SK-N-SH (cell line): ENCODE measurements at regions not wholly inside any gene's neighbourhood (a gene's known extent, or its start where the extent isn't known, plus 50 kb on each side); places are given as distances from the start of the nearest gene placed in this dataset.

Source experiments
- CTCF ChIA-PET: fragments of 300-600, 350-600 bp; formaldehyde crosslinking; extraction: SDS; loops from one replicate; lab custom pipeline; 2021; lab: Yijun Ruan, JAX
- POLR2A ChIA-PET: fragments of 350-600 bp; sonication (Branson Sonifier 250); formaldehyde crosslinking; extraction: SDS; loops from one replicate; lab custom pipeline; 2020; ENCODE audit warnings: antibody characterized with exemption, inconsistent platforms; lab: Yijun Ruan, JAX
- DNase-seq: peaks from one replicate; pipeline ENCODE4 v3.0.0; 2012
- H2AFZ ChIP-seq: fragments of 200-600 bp; sonication (generic); 2 replicates; pipeline ENCODE4 v1.8.1; 2016; ENCODE audit warnings: antibody characterized with exemption, mild to moderate bottlenecking, low read depth
- H3F3A ChIP-seq: fragments of 200-600 bp; sonication (generic); replicated peaks from 2 replicates; pipeline ENCODE3; 2016; ENCODE audit warnings: antibody characterized with exemption, mild to moderate bottlenecking; ENCODE audit not compliant: insufficient read depth
- H3K27ac ChIP-seq, 2 experiments: fragments of 200-500 bp in 1 of 2; fragments of 200-600 bp in 1 of 2; sonication (Bioruptor generic) in 1 of 2; sonication (generic), shearing (Covaris generic) in 1 of 2; 2 replicates each; pipeline versions ENCODE4 v1.5.1 to v1.6.1; 2014 to 2016; ENCODE audit warnings: low read depth in 2 of 2, inconsistent platforms in 1 of 2, low read length in 1 of 2, mild to moderate bottlenecking in 1 of 2, mixed read lengths in 1 of 2
- H3K27me3 ChIP-seq: fragments of 200-600 bp; sonication (generic), shearing (Covaris generic); 2 replicates; pipeline ENCODE4 v1.6.1; 2016; ENCODE audit warnings: mixed run types; ENCODE audit not compliant: insufficient read depth
- H3K36me3 ChIP-seq, 2 experiments: fragments of 200-500 bp in 1 of 2; fragments of 200-600 bp in 1 of 2; sonication (Bioruptor generic) in 1 of 2; sonication (generic) in 1 of 2; replicated peaks in 1 of 2; 2 replicates each; pipeline versions ENCODE3 to v1.5.1; 2014 to 2016; ENCODE audit warnings: low read length in 1 of 2, mild to moderate bottlenecking in 1 of 2; ENCODE audit not compliant: insufficient read depth in 2 of 2, control insufficient read depth in 1 of 2
- H3K4me1 ChIP-seq, 2 experiments: fragments of 200-500 bp in 1 of 2; fragments of 200-600 bp in 1 of 2; sonication (Bioruptor generic) in 1 of 2; sonication (generic), shearing (Covaris generic) in 1 of 2; 2 replicates each; pipeline versions ENCODE4 v1.5.1 to v1.6.1; 2014 to 2016; ENCODE audit warnings: low read depth in 1 of 2, low read length in 1 of 2, mixed run types in 1 of 2; ENCODE audit not compliant: insufficient read depth in 2 of 2, control insufficient read depth in 1 of 2
- H3K4me2 ChIP-seq: fragments of 200-600 bp; sonication (generic), shearing (Covaris generic); 2 replicates; pipeline ENCODE4 v1.6.1; 2017; ENCODE audit warnings: mixed run types
- H3K4me3 ChIP-seq, 2 experiments: fragments of 200-500 bp in 1 of 2; fragments of 200-600 bp in 1 of 2; sonication (Bioruptor generic) in 1 of 2; sonication (generic), shearing (Covaris generic) in 1 of 2; 2 replicates each; pipeline versions ENCODE4 v1.5.1 to v1.8.1; 2014 to 2016; ENCODE audit warnings: low read depth in 2 of 2, inconsistent platforms in 1 of 2, low read length in 1 of 2, mild to moderate bottlenecking in 1 of 2, mixed read lengths in 1 of 2, moderate library complexity in 1 of 2
- H3K79me2 ChIP-seq: fragments of 200-600 bp; sonication (generic); 2 replicates; pipeline ENCODE4 v1.8.1; 2017; ENCODE audit warnings: mild to moderate bottlenecking; ENCODE audit not compliant: insufficient read depth
- H3K9ac ChIP-seq: fragments of 200-600 bp; sonication (generic); 2 replicates; pipeline ENCODE4 v1.6.1; 2017; ENCODE audit warnings: mixed run types
- H3K9me2 ChIP-seq: fragments of 200-600 bp; sonication (generic); 2 replicates; pipeline ENCODE4 v1.6.1; 2017; ENCODE audit warnings: mixed run types
- H3K9me3 ChIP-seq: fragments of 200-600 bp; sonication (generic); 2 replicates; pipeline ENCODE4 v1.6.1; 2017; ENCODE audit warnings: mixed run types, mild to moderate bottlenecking, moderate library complexity
- H4K20me1 ChIP-seq: fragments of 200-600 bp; sonication (generic); 2 replicates; pipeline ENCODE4 v1.6.1; 2017; ENCODE audit warnings: mild to moderate bottlenecking, mixed run types; ENCODE audit not compliant: insufficient read depth
- EP300 ChIP-seq, 2 experiments: IDR thresholded peaks; 2 replicates each; pipeline versions ENCODE4 v1.4.0 to v1.6.1; 2012; ENCODE audit warnings: borderline replicate concordance in 1 of 2, low read depth in 1 of 2, low read length in 1 of 2
- FOXM1 ChIP-seq: IDR thresholded peaks from 2 replicates; pipeline ENCODE4 v1.4.0; 2012; ENCODE audit warnings: low read depth, mild to moderate bottlenecking
- GABPA ChIP-seq: IDR thresholded peaks from 2 replicates; pipeline ENCODE4 v1.4.0; 2012; ENCODE audit warnings: low read depth, mild to moderate bottlenecking
- GATA2 ChIP-seq: sonication (generic); formaldehyde crosslinking; IDR thresholded peaks from 2 replicates; pipeline ENCODE4 v1.5.0; 2020; ENCODE audit warnings: mild to moderate bottlenecking, missing genetic modification reagents
- MEF2A ChIP-seq: IDR thresholded peaks from 2 replicates; pipeline ENCODE4 v1.4.0; 2012; ENCODE audit warnings: low read depth, borderline replicate concordance
- RAD21 ChIP-seq: IDR thresholded peaks from 2 replicates; pipeline ENCODE4 v1.6.1; 2012; ENCODE audit warnings: mild to moderate bottlenecking, low read length
- RCOR1 ChIP-seq: fragments of 150-350 bp; IDR thresholded peaks from 2 replicates; pipeline ENCODE4 v1.6.1; 2017; ENCODE audit warnings: antibody characterized with exemption, low read length
- REST ChIP-seq: IDR thresholded peaks from 2 replicates; pipeline ENCODE4 v1.6.1; 2012; ENCODE audit warnings: mild to moderate bottlenecking, low read depth, low read length, moderate library complexity
- RXRA ChIP-seq: IDR thresholded peaks from 2 replicates; pipeline ENCODE4 v1.4.0; 2012; ENCODE audit warnings: low read depth, mild to moderate bottlenecking, borderline replicate concordance
- SMC3 ChIP-seq: IDR thresholded peaks from 2 replicates; pipeline ENCODE4 v1.6.1; 2012; ENCODE audit warnings: low read depth, low read length, improper control_type of control experiment
- TAF1 ChIP-seq: IDR thresholded peaks from 2 replicates; pipeline ENCODE4 v1.6.1; 2012; ENCODE audit warnings: low read depth, mild to moderate bottlenecking, low read length, moderate library complexity, borderline replicate concordance
- TCF12 ChIP-seq: IDR thresholded peaks from 2 replicates; pipeline ENCODE4 v1.4.0; 2012
- TEAD4 ChIP-seq: IDR thresholded peaks from 2 replicates; pipeline ENCODE4 v1.4.0; 2012; ENCODE audit warnings: mild to moderate bottlenecking, borderline replicate concordance; ENCODE audit not compliant: insufficient read depth
- WGBS: methylation state at CpG from one replicate; pipeline ENCODE4 v1.1.6; 2017; ENCODE audit warnings: low lambda C conversion rate; 5-methylcytosine and 5-hydroxymethylcytosine counted together
- TF ChIP-seq, protein P1 (sequence below): fragments of 150-350 bp; IDR thresholded peaks from 2 replicates; pipeline ENCODE4 v1.6.1; 2016; ENCODE audit warnings: mild to moderate bottlenecking, low read depth, low read length
- TF ChIP-seq, protein P2 (sequence below): fragments of 200-600 bp; sonication (generic); IDR thresholded peaks from 2 replicates; pipeline ENCODE4 v1.6.1; 2017; ENCODE audit warnings: antibody characterized with exemption, mild to moderate bottlenecking, moderate library complexity
- TF ChIP-seq, protein P3 (sequence below): IDR thresholded peaks from 2 replicates; pipeline ENCODE4 v1.4.0; 2012; ENCODE audit warnings: low read depth, borderline replicate concordance

- ChIA-PET POLR2A (no interaction called here), CTCF (interaction anchor here (1.2 kb wide), 1 partner anchor 331 kb away, joined by 3 read pairs; no protein-coding TSS in a partner anchor)
- Histone ChIP-seq H3K9ac (no peak overlapping the region), H3K4me2 (no peak overlapping the region), H3K27ac (no peak overlapping the region), H3K79me2 (no peaks in the 10 kb centered on the region), H3K4me3 (no peak overlapping the region), H3K9me2 (no peaks in the 10 kb centered on the region), H2AFZ (no peak overlapping the region), H3K9me3 (no peaks in the 10 kb centered on the region; the same call in 1 of the 2 replicates), H4K20me1 (no peaks in the 10 kb centered on the region), H3F3A (no peaks in the 10 kb centered on the region), H3K4me1 (no peaks in the 10 kb centered on the region), H3K36me3 (no peaks in the 10 kb centered on the region), H3K27me3 (no peaks in the 10 kb centered on the region; the same call in 1 of the 2 replicates)
- TF ChIP-seq MEF2A = no peak
- no peak for TF ChIP-seq RCOR1
- TF ChIP-seq RXRA = no peak
- no peak for TF ChIP-seq SMC3
- TF ChIP-seq, protein P1, sequence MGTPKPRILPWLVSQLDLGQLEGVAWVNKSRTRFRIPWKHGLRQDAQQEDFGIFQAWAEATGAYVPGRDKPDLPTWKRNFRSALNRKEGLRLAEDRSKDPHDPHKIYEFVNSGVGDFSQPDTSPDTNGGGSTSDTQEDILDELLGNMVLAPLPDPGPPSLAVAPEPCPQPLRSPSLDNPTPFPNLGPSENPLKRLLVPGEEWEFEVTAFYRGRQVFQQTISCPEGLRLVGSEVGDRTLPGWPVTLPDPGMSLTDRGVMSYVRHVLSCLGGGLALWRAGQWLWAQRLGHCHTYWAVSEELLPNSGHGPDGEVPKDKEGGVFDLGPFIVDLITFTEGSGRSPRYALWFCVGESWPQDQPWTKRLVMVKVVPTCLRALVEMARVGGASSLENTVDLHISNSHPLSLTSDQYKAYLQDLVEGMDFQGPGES = no peak
- no peak for TF ChIP-seq TCF12
- TF ChIP-seq GATA2 (CRISPR knock-in tag) = no peak
- no peak for TF ChIP-seq TEAD4
- TF ChIP-seq, protein P2, sequence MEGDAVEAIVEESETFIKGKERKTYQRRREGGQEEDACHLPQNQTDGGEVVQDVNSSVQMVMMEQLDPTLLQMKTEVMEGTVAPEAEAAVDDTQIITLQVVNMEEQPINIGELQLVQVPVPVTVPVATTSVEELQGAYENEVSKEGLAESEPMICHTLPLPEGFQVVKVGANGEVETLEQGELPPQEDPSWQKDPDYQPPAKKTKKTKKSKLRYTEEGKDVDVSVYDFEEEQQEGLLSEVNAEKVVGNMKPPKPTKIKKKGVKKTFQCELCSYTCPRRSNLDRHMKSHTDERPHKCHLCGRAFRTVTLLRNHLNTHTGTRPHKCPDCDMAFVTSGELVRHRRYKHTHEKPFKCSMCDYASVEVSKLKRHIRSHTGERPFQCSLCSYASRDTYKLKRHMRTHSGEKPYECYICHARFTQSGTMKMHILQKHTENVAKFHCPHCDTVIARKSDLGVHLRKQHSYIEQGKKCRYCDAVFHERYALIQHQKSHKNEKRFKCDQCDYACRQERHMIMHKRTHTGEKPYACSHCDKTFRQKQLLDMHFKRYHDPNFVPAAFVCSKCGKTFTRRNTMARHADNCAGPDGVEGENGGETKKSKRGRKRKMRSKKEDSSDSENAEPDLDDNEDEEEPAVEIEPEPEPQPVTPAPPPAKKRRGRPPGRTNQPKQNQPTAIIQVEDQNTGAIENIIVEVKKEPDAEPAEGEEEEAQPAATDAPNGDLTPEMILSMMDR = no peak
- TF ChIP-seq, protein P3, sequence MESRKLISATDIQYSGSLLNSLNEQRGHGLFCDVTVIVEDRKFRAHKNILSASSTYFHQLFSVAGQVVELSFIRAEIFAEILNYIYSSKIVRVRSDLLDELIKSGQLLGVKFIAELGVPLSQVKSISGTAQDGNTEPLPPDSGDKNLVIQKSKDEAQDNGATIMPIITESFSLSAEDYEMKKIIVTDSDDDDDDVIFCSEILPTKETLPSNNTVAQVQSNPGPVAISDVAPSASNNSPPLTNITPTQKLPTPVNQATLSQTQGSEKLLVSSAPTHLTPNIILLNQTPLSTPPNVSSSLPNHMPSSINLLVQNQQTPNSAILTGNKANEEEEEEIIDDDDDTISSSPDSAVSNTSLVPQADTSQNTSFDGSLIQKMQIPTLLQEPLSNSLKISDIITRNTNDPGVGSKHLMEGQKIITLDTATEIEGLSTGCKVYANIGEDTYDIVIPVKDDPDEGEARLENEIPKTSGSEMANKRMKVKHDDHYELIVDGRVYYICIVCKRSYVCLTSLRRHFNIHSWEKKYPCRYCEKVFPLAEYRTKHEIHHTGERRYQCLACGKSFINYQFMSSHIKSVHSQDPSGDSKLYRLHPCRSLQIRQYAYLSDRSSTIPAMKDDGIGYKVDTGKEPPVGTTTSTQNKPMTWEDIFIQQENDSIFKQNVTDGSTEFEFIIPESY = no peak
- TF ChIP-seq GABPA = no peak
- no peak for TF ChIP-seq EP300 (IDR thresholded peaks at IDR 0.05; ENCODE audit: borderline replicate concordance in 1 of 2, low read depth in 1 of 2, low read length in 1 of 2)
- TF ChIP-seq RAD21 = no peak
- no peak for TF ChIP-seq TAF1
- TF ChIP-seq FOXM1 = no peak
- TF ChIP-seq REST = no peak
- WGBS = 27% methylated on average over 9 of the region's 9 CpGs
- no peak for DNase-seq
These were observed 919.1 kb downstream of the BRD1 start for GRCh38 chr22:48908547-48908946.
